ENCODE measurements at regions not wholly inside any gene's neighbourhood (a gene's known extent, or its start where the extent isn't known, plus 50 kb on each side); places are given as distances from the start of the nearest gene placed in this dataset.

- no peak overlapping the region for H3K27ac ChIP-seq
- intact Hi-C loops (cut with DNase I), result loop anchor here (10.0 kb wide), 2 partner anchors 135 to 485 kb away; partner anchors contain the start of gene MB21D2 (in 1 of the 2)
- 18 to 33% (median 32%) methylated on average over 4 of the region's 4 CpGs for WGBS, 3 donors
- no peaks in the 10 kb centered on the region for H3K27me3 ChIP-seq (ENCODE audit: insufficient read depth in 3 of 3, low read length in 2 of 3)
- DNase-seq (no peak), ATAC-seq (no peak)
- no peak for TF ChIP-seq CTCF (IDR thresholded peaks at IDR 0.05)
- no peaks in the 10 kb centered on the region for H3K4me1 ChIP-seq
- H3K4me3 ChIP-seq, result no peak overlapping the region
- H3K9me3 ChIP-seq, result no peaks in the 10 kb centered on the region
- no peaks in the 10 kb centered on the region for H3K36me3 ChIP-seq (ENCODE audit: insufficient read depth in 1 of 2, low read depth in 1 of 2)
Measured at GRCh38 chr3:193049935-193050334, 132.3 kb upstream of the MB21D2 start.

- Histone ChIP-seq H3K36me3 (ENCODE audit: insufficient read depth in 1 of 2, low read depth in 1 of 2) (no peaks in the 10 kb centered on the region), H3K4me1 (no peaks in the 10 kb centered on the region), H3K27ac (no peak overlapping the region), H3K27me3 (ENCODE audit: insufficient read depth in 3 of 3, low read length in 2 of 3) (no peaks in the 10 kb centered on the region), H3K9me3 (no peaks in the 10 kb centered on the region), H3K4me3 (no peak overlapping the region)
- no peak for ATAC-seq
- TF ChIP-seq CTCF (IDR thresholded peaks at IDR 0.05), result no peak
- no peak for DNase-seq
- intact Hi-C loops (cut with DNase I), result no loop called here
- WGBS, 3 donors, result 93 to 96% (median 96%) methylated on average over 4 of the region's 4 CpGs
Measured at GRCh38 chr3:193051314-193051713, 133.7 kb upstream of the MB21D2 start.

- no peak for TF ChIP-seq CTCF (IDR thresholded peaks at IDR 0.05)
- H3K4me1 ChIP-seq, result no peaks in the 10 kb centered on the region
- H3K27ac ChIP-seq, result no peak overlapping the region
- H3K27me3 ChIP-seq (ENCODE audit: insufficient read depth in 3 of 3, low read length in 2 of 3), result no peaks in the 10 kb centered on the region
- no peak overlapping the region for H3K4me3 ChIP-seq
- 36 to 46% (median 41%) methylated on average over 8 of the region's 8 CpGs for WGBS, 3 donors
- H3K9me3 ChIP-seq, result no peaks in the 10 kb centered on the region
- no peaks in the 10 kb centered on the region for H3K36me3 ChIP-seq (ENCODE audit: insufficient read depth in 1 of 2, low read depth in 1 of 2)
- no peak for DNase-seq
- peak in 1 of 4 donors; percentile 39 for ATAC-seq
- intact Hi-C loops (cut with DNase I), result no loop called here
Measured at GRCh38 chr3:193052354-193053045, 134.8 kb upstream of the MB21D2 start.

GRCh38 chr3:193053046-193053435 lies 135.4 kb upstream of the MB21D2 start:
- no peaks in the 10 kb centered on the region for H3K4me1 ChIP-seq
- no peak overlapping the region for H3K27ac ChIP-seq
- no peaks in the 10 kb centered on the region for H3K27me3 ChIP-seq (ENCODE audit: insufficient read depth in 3 of 3, low read length in 2 of 3)
- DNase-seq, result no peak
- H3K9me3 ChIP-seq, result no peaks in the 10 kb centered on the region
- H3K4me3 ChIP-seq, result no peak overlapping the region
- H3K36me3 ChIP-seq (ENCODE audit: insufficient read depth in 1 of 2, low read depth in 1 of 2), result no peaks in the 10 kb centered on the region
- no peak for ATAC-seq
- intact Hi-C loops (cut with DNase I), result no loop called here
- TF ChIP-seq CTCF (IDR thresholded peaks at IDR 0.05), result no peak

- WGBS, 3 donors, result 80 to 82% (median 82%) methylated on average over 10 of the region's 10 CpGs
- no peak for ATAC-seq
- intact Hi-C loops (cut with DNase I), result no loop called here
Measured at GRCh38 chr3:193055352-193055751, 137.7 kb upstream of the MB21D2 start.

More at GRCh38 chr3:193055352-193055751, 137.7 kb upstream of the MB21D2 start:
- Histone ChIP-seq H3K4me1 (no peaks in the 10 kb centered on the region), H3K4me3 (no peak overlapping the region), H3K9me3 (no peaks in the 10 kb centered on the region), H3K27ac (no peak overlapping the region), H3K27me3 (ENCODE audit: insufficient read depth in 3 of 3, low read length in 2 of 3) (no peaks in the 10 kb centered on the region), H3K36me3 (ENCODE audit: insufficient read depth in 1 of 2, low read depth in 1 of 2) (no peaks in the 10 kb centered on the region)
- no peak for DNase-seq
- TF ChIP-seq CTCF (IDR thresholded peaks at IDR 0.05), result no peak

Measured in psoas muscle (tissue), 7 donors.